ENCODE measurements at regions not wholly inside any gene's neighbourhood (a gene's known extent, or its start where the extent isn't known, plus 50 kb on each side); places are given as distances from the start of the nearest gene placed in this dataset.

DNA sequence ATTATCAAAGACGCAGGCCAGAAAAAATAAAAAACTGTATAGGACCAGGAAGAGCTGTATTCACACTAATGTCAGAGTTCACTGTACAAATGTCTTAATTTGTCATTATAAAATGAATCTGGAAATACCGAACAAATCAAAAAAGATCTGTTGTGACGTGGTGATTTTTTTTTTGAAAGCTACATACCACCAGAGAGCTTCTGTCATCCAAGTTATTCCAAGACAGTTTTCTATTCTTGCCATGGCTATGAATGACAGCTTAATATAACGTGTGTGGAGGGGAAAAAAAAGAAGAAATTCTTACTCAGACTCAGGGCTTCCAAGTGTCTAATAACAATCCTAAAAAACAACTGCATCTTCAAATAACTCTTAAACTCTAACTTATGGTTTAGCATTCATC, 328.8 kb upstream of the BTBD3 start:
- CTCF ChIA-PET (ENCODE audit: partially characterized antibody): no interaction called here
- no peaks in the 10 kb centered on the region for H3K27me3 ChIP-seq (replicated peaks in 1 of 4; ENCODE audit: control insufficient read depth in 3 of 4, extremely low read depth in 1 of 4, insufficient read depth in 3 of 4, low read length in 3 of 4)
- no peak overlapping the region for H2AFZ ChIP-seq (ENCODE audit: low read length)
- no peak overlapping the region for H2BK5ac ChIP-seq (ENCODE audit: low read depth, low read length)
- H3K4me3 ChIP-seq (ENCODE audit: extremely low read depth in 1 of 4, insufficient read depth in 2 of 4, low read depth in 3 of 4, low read length in 4 of 4): no peak overlapping the region
- H4K91ac ChIP-seq (replicated peaks; ENCODE audit: insufficient read length, low read length): no peak overlapping the region
- no peak overlapping the region for H3K14ac ChIP-seq (ENCODE audit: insufficient read length)
- no peak overlapping the region for H3K23ac ChIP-seq (ENCODE audit: insufficient read length)
- H2AK5ac ChIP-seq (ENCODE audit: low read depth, low read length): no peak overlapping the region
- no peak overlapping the region for H3K56ac ChIP-seq (replicated peaks; ENCODE audit: insufficient read length, low read depth, low read length)
- no peak overlapping the region for H2BK120ac ChIP-seq (replicated peaks; ENCODE audit: low read depth, low read length)
- FAIRE-seq (no peak), DNase-seq (ENCODE audit: low read depth in 1 of 2, low spot score in 2 of 2) (no peak)
- H3K18ac ChIP-seq (ENCODE audit: extremely low read depth, low read length): no peak overlapping the region
- no peaks in the 10 kb centered on the region for H3K4me1 ChIP-seq (replicated peaks in 1 of 4; ENCODE audit: control insufficient read depth in 3 of 4, insufficient read depth in 4 of 4, low read length in 3 of 4)
- H3K79me2 ChIP-seq (ENCODE audit: control insufficient read depth in 1 of 2, insufficient read depth in 2 of 2, low read length in 2 of 2): no peaks in the 10 kb centered on the region
- no peak overlapping the region for H4K5ac ChIP-seq (ENCODE audit: insufficient read length, low read depth, low read length)
- H2BK20ac ChIP-seq (ENCODE audit: low read length): no peak overlapping the region
- POLR2A ChIA-PET (ENCODE audit: partially characterized antibody): no interaction called here
- H3K4me2 ChIP-seq (ENCODE audit: insufficient read depth in 1 of 2, low read depth in 2 of 2, low read length in 2 of 2): no peak overlapping the region
- no peak overlapping the region for H3K9ac ChIP-seq (replicated peaks in 1 of 4; ENCODE audit: extremely low read depth in 1 of 4, low read depth in 3 of 4, low read length in 3 of 4)
- H3K27ac ChIP-seq (ENCODE audit: low read depth, low read length): no peak overlapping the region
- H3K79me1 ChIP-seq (ENCODE audit: low read depth, low read length): no peaks in the 10 kb centered on the region
- H3K23me2 ChIP-seq (ENCODE audit: low read depth, low read length): no peaks in the 10 kb centered on the region
- H3K9me3 ChIP-seq (ENCODE audit: insufficient read depth in 2 of 2, low read depth in 1 of 2, low read length in 1 of 2): no peaks in the 10 kb centered on the region
- H2BK15ac ChIP-seq (ENCODE audit: low read length): no peak overlapping the region
- H4K8ac ChIP-seq (ENCODE audit: extremely low read depth, insufficient read depth, low read length): no peak overlapping the region
- H4K20me1 ChIP-seq (replicated peaks in 1 of 2; ENCODE audit: control insufficient read depth in 1 of 2, insufficient read depth in 2 of 2, low read length in 2 of 2): no peaks in the 10 kb centered on the region
- WGBS, 2 experiments (ENCODE audit: extremely low coverage in 1 of 2, insufficient coverage in 1 of 2, insufficient read length in 1 of 2, insufficient replicate concordance in 2 of 2, low coverage in 1 of 2, low lambda C conversion rate in 2 of 2, missing lambda C conversion rate in 1 of 2): 94% methylated on average over 4 of the region's 4 CpGs; no CpG with 5 or more reads in 1 of the 2 experiments
- no peak overlapping the region for H2BK12ac ChIP-seq (ENCODE audit: low read depth, low read length)
- no peaks in the 10 kb centered on the region for H3K36me3 ChIP-seq (ENCODE audit: control insufficient read depth in 2 of 4, insufficient read depth in 4 of 4, low read length in 3 of 4)
- no peak overlapping the region for H3K4ac ChIP-seq (replicated peaks; ENCODE audit: insufficient read length, low read depth, low read length)
- no peak for TF ChIP-seq SP4 (IDR thresholded peaks at IDR 0.05; ENCODE audit: low read length)
- TF ChIP-seq TAF1 (IDR thresholded peaks at IDR 0.05; ENCODE audit: low read depth, low read length): no peak
- TF ChIP-seq KDM5A (IDR thresholded peaks at IDR 0.05; ENCODE audit: low read length): no peak
- TF ChIP-seq, protein P1, sequence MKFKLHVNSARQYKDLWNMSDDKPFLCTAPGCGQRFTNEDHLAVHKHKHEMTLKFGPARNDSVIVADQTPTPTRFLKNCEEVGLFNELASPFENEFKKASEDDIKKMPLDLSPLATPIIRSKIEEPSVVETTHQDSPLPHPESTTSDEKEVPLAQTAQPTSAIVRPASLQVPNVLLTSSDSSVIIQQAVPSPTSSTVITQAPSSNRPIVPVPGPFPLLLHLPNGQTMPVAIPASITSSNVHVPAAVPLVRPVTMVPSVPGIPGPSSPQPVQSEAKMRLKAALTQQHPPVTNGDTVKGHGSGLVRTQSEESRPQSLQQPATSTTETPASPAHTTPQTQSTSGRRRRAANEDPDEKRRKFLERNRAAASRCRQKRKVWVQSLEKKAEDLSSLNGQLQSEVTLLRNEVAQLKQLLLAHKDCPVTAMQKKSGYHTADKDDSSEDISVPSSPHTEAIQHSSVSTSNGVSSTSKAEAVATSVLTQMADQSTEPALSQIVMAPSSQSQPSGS (IDR thresholded peaks at IDR 0.05; ENCODE audit: low read length): no peak
- no peak for TF ChIP-seq RNF2 (IDR thresholded peaks at IDR 0.05; ENCODE audit: borderline replicate concordance, low read depth, low read length, missing control alignments, poor library complexity, severe bottlenecking)
- no peak for TF ChIP-seq JUN (IDR thresholded peaks at IDR 0.05; ENCODE audit: low read depth, low read length)
- TF ChIP-seq ASH2L (IDR thresholded peaks at IDR 0.05; ENCODE audit: low read length): no peak
- TF ChIP-seq, protein P2, sequence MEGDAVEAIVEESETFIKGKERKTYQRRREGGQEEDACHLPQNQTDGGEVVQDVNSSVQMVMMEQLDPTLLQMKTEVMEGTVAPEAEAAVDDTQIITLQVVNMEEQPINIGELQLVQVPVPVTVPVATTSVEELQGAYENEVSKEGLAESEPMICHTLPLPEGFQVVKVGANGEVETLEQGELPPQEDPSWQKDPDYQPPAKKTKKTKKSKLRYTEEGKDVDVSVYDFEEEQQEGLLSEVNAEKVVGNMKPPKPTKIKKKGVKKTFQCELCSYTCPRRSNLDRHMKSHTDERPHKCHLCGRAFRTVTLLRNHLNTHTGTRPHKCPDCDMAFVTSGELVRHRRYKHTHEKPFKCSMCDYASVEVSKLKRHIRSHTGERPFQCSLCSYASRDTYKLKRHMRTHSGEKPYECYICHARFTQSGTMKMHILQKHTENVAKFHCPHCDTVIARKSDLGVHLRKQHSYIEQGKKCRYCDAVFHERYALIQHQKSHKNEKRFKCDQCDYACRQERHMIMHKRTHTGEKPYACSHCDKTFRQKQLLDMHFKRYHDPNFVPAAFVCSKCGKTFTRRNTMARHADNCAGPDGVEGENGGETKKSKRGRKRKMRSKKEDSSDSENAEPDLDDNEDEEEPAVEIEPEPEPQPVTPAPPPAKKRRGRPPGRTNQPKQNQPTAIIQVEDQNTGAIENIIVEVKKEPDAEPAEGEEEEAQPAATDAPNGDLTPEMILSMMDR (IDR thresholded peaks at IDR 0.05; ENCODE audit: control extremely low read depth in 1 of 3, insufficient read depth in 1 of 3, low read depth in 1 of 3, low read length in 3 of 3): no peak
- no peak for TF ChIP-seq RBBP5 (IDR thresholded peaks at IDR 0.05; ENCODE audit: borderline replicate concordance, low read depth, low read length)
- no peak for TF ChIP-seq CREB1 (IDR thresholded peaks at IDR 0.05)
- no peak for TF ChIP-seq BACH1 (IDR thresholded peaks at IDR 0.05; ENCODE audit: low read length)
- no peak for TF ChIP-seq SUZ12 (IDR thresholded peaks at IDR 0.05; ENCODE audit: low read length)

Data from H1 (cell line).